Ammon's horn (tissue), 1 donor: ENCODE measurements at regions not wholly inside any gene's neighbourhood (a gene's known extent, or its start where the extent isn't known, plus 50 kb on each side); places are given as distances from the start of the nearest gene placed in this dataset.

ENCODE experiments used
- DNase-seq: peaks from one replicate; pipeline ENCODE4 v3.0.0-alpha.2; 2016; ENCODE audit warnings: low spot score

GRCh38 chr15:37581866-37582532 is 352.4 kb upstream of the TMCO5A start:
- DNase-seq = no peak

- no peak for DNase-seq
Measured at GRCh38 chr15:37582852-37583251, 351.6 kb upstream of the TMCO5A start.

- DNase-seq = no peak
Measured at GRCh38 chr15:37586011-37586583, 348.3 kb upstream of the TMCO5A start.

- DNase-seq = peak; percentile 15
Measured at GRCh38 chr15:37586976-37587375, 347.5 kb upstream of the TMCO5A start.

GRCh38 chr15:37594417-37594816 is 340.0 kb upstream of the TMCO5A start:
- no peak for DNase-seq

GRCh38 chr15:37595426-37595970 is 338.9 kb upstream of the TMCO5A start:
- no peak for DNase-seq

- DNase-seq = no peak
Measured at GRCh38 chr15:37599156-37599555, 335.3 kb upstream of the TMCO5A start.

GRCh38 chr15:37616215-37616614 is 318.2 kb upstream of the TMCO5A start:
- no peak for DNase-seq

- no peak for DNase-seq
Measured at GRCh38 chr15:37618353-37618752, 316.1 kb upstream of the TMCO5A start.

GRCh38 chr15:37619358-37620042 is 314.9 kb upstream of the TMCO5A start:
- no peak for DNase-seq

GRCh38 chr15:37625576-37625975 is 308.9 kb upstream of the TMCO5A start:
- no peak for DNase-seq

GRCh38 chr15:37628507-37628906 is 305.9 kb upstream of the TMCO5A start:
- no peak for DNase-seq

- DNase-seq = no peak
Measured at GRCh38 chr15:37636736-37637135, 297.7 kb upstream of the TMCO5A start.

- no peak for DNase-seq
Measured at GRCh38 chr15:37638116-37638515, 296.3 kb upstream of the TMCO5A start.

- DNase-seq = no peak
Measured at GRCh38 chr15:37638691-37639090, 295.7 kb upstream of the TMCO5A start.

GRCh38 chr15:37652646-37653417 is 281.6 kb upstream of the TMCO5A start:
- no peak for DNase-seq

GRCh38 chr15:37678124-37678523 is 256.3 kb upstream of the TMCO5A start:
- DNase-seq = no peak

- DNase-seq = no peak
Measured at GRCh38 chr15:37679627-37680026, 254.8 kb upstream of the TMCO5A start.

- DNase-seq = no peak
Measured at GRCh38 chr15:37682304-37682703, 252.1 kb upstream of the TMCO5A start.

- DNase-seq = no peak
Measured at GRCh38 chr15:37691911-37692310, 242.5 kb upstream of the TMCO5A start.

- DNase-seq = no peak
Measured at GRCh38 chr15:37693926-37694325, 240.5 kb upstream of the TMCO5A start.

GRCh38 chr15:37695719-37696118 is 238.7 kb upstream of the TMCO5A start:
- no peak for DNase-seq
